HG03103 (cell line): ENCODE measurements at regions not wholly inside any gene's neighbourhood (a gene's known extent, or its start where the extent isn't known, plus 50 kb on each side); places are given as distances from the start of the nearest gene placed in this dataset.

ENCODE experiments used
- ATAC-seq: cut with Tn5 transposase; IDR thresholded peaks from one replicate; pipeline ENCODE4 v1.9.1; 2021; ENCODE audit warnings: low read depth; ENCODE audit not compliant: unreplicated experiment

DNA sequence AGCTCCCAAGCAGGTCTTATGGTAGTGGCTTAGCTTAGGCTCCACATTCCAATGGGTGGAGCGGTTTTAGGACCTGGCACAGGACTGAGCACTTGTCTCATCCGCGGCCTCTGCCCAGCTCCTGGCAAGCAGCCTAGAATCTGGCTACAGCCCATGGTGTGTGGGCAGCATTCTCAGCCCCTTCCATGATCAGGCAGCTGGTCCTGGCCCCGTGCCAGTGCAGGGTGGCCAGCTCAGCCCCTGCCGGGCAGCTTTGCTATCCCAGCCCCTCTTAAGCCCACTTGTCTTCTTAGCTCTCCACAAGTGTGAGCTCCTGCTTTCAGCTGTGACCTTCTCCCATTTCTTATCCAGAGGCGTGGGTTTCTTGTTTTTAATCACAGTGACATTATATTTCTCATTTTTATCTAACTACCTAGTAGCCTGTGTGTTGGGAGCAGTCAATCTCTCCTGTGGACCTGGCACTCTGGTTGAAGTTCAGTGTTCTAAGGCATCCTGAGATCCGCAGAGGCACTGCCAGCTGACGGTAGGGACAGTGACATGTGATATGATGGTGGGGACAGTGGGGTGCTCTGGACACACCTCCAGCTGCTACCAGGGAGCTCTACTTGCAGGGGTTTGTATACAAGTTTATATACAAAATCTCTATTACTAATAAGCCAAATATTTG lies 84.5 kb upstream of the PRNP start:
- ATAC-seq, result no peak

DNA sequence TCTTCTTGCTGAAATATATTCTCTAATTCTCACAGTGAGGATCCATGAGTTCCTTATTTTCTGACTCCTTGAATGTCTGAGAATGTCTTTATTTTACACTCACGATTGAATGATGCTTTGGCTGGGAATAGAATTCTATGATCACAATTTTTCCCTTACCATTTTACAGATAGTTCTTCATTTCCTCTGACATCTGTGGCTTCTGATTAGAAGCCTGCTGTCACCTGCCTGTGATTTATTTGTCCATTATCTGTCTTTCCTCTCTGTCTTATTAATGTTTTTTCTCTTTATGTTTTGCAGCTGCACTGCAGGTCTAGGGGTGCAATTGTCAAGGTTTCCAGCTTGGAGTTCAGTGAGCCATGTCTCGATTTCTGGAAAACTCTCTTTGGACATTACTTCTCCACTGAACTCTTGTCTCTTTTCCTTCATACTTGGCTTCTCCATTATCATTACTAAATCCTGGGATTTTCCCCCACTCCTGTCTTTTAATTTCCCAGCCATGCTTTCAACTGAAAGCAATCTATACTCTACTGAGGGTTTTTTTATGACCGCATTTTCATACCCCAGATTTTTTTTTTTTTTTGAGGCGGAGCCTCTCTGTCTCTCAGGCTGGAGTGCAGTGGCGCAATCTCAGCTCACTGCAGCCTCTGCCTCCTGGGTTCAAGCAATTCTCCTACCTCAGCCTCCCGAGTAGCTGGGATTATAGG lies 85.8 kb upstream of the PRNP start:
- ATAC-seq, result no peak

DNA sequence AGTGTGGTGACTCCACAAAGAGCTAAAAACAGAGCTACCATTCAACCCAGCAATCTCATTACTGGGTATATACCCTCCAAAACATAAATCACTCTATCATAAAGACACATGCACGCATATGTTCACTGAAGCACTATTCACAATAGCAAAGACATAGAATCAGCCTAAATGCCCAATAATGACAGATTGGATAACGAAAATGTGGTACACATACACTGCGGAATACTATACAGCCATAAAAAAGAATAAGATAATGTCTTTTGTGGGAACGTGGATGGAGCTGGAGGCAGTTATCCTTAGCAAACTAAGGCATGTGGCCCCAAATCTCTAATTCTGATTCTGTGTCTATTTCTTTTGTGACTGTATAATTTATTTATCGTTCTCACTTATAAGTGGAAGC lies 89.0 kb upstream of the PRNP start:
- no peak for ATAC-seq

DNA sequence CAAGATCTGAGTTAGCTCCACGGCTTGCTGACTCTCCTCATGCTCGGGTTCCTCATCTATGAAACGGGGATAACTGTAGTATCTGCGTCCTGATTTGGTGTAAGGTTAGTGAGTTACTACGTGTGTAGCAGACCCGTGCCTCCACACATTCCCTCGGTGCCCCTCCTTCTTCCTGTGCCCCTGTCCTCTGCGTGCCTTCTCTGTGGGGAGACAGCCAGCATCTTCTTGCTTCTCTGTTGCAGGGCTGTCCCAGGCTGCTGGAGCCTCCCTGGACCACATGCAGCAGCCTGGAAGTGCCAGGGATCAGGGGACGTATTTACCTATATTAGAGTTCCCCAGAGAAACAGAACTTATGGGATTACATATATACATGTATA lies 93.1 kb upstream of the PRNP start:
- no peak for ATAC-seq

DNA sequence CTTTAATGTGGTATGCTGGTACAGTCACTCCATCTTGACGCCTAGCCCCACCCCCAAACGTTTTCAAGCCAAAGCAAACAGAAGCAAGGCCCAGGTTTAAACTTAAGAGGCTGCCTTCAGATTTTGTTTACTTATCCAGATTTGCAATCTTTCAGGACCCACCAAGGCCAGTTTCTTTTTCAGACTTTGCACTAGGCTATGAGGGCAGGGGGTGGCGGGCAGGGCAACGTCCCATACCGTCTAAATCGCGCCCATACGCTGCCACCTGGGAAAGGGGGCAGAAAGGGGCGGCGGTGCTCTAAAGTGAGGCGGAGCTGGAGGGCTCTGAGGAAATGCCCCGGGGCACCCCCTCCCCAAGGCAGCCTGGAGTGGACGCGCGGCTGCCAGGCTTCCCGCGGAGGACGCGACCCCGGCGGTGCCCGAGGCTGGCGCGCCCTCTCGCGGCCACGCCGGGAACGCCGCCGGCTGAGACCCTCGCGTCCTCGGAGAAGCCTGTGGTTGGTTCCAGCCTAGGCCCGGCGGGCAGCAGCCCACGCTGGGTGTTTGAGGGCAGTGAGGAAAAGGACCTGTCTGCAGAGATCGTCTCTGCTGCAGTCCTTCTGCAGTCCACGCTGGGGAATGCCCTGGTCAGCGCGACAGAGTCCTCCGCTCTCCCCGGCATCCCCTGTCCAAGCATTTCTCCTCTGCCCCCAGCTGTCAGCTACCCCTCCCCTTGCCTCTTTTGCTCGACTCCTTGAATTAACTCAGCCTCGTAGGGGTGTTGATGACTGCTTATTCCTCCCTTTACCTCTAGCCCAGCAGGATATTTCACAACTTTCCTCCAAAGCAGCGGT lies 93.7 kb upstream of the PRNP start:
- no peak for ATAC-seq

DNA sequence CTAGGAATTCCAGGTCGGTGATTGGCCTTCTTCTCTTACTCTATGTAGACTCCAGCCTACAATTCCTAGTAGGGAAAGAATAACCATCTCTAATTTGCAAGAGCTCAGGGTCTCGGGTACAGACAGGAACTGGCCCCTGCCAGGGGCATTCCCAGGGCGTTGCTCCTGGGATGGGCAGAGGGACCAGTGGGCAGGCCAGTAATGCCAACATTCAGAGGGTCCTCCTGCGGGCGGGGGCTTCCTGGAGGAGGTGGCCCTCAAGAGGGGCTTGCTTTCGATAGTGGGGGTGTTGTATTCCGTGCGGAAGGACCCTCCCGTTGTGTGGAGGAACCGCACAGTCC lies 94.3 kb upstream of the PRNP start:
- no peak for ATAC-seq

DNA sequence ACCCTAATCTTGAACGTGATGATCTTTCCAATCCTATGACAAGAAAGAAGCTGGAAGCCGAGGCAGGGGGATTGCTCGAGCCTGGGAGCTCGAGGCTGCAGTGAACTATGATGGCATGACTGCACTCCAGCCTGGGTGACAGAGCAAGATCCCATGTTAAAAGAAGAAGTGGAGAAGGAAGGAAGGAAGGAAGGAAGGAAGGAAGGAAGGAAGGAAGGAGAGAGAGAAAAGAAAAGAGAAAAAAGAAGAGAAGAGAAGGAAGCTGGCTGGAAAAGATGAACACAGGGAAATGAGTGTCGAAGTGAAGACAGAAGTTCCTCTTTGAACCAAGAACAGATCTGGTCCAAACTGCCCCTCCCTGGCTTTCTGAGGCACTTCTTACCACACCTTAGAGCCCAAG lies 100.5 kb upstream of the PRNP start:
- no peak for ATAC-seq

DNA sequence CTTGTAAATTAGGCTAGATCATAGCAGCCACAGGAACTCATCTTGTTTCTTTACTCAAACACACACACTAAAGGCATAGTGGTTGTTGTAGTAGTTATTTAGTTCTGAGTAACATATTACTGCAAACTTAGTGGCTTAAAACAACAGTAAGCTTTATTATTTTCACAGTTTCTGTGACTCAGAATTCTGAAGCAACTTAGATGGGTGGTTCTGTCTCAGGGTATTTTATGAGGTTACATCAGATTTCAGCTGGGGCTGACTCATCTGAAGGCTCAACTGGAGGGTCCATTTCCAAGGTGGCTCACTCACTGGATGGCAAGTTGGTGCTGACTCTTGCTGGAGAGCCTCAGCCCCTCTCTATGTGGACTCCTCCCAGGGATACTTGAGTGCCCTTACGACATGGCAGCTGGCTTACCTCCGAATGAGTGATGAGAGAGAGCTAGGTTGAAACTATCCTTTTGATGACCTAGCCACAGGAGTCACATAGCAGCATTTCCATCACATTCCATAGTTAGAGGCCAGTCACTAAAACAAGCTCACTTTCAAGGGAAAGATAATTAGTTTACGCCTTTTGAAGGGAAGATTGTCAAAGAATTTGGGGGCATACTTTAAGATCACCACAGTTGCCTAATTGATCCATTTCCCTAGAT lies 101.0 kb upstream of the PRNP start:
- no peak for ATAC-seq

DNA sequence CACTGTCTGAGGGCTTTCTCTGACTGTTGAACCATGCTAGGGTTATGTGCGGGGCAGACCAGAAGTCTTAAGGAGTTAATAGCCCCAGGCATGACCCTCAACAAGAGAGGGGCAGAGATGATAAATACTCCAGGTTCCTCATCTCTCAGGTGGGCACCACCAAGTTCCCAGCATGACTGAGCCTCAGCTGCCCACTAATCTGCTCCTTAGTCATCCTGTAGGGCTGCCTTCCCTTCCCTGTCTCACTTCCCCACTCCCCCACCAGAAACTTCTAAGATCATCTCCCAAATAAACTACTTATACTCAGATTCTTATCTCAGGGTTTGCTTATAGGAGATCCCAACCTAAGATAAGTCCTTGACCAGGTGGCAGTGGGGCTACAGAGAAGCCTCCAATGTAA lies 101.7 kb upstream of the PRNP start:
- ATAC-seq, result no peak

DNA sequence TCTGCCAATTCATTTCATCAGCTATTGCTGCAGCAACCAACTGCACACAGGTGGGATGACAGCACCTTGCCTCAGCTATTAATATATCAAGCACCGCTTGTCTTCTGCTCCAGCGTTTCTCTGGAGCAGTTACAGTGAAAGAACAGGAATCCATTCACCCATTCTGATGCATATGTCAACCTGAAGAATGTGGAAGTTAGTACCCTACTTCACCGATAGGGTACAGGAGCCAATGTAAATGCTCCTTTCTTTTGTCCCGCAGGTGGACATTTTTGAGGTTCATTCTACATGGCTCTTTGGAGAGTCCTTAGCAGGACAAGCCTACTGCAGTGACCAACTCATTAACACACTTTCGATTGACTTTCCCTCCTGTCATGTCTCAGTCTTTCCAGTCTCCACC lies 104.4 kb upstream of the PRNP start:
- ATAC-seq, result no peak

DNA sequence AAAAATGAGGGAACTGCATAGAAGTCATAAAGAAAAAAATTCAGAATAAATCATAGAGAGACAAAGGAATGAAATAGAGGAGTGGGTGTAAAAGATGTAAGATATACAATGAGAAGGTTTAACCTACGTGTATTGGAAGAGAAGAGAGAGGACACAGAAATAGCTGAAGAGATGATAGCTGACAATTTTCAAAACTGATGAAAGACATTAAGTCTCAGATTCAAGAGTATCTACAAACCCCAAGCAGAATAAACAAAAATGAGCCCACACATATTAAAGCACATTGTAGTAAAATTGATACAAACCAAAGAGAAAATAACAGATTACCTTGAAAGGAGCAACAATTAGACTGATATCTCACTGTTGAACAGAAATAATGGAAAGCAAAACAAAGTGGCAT lies 107.9 kb upstream of the PRNP start:
- no peak for ATAC-seq

DNA sequence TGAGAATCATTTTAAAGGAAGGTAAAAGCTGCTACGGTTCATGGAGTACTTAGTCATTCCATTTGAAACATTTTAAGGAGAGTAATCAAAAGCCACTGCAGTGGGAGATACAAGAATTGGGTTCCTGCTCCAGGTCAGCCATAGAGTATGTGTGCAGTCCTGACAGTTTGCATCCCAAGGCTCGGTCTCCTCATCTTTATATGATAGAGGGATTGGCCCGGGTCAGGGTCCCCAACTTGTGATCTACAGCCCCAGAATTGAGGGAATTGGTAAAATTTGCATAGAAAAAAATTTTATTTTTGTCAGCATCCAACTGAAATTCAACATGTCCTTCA lies 111.9 kb upstream of the PRNP start:
- ATAC-seq, result no peak

DNA sequence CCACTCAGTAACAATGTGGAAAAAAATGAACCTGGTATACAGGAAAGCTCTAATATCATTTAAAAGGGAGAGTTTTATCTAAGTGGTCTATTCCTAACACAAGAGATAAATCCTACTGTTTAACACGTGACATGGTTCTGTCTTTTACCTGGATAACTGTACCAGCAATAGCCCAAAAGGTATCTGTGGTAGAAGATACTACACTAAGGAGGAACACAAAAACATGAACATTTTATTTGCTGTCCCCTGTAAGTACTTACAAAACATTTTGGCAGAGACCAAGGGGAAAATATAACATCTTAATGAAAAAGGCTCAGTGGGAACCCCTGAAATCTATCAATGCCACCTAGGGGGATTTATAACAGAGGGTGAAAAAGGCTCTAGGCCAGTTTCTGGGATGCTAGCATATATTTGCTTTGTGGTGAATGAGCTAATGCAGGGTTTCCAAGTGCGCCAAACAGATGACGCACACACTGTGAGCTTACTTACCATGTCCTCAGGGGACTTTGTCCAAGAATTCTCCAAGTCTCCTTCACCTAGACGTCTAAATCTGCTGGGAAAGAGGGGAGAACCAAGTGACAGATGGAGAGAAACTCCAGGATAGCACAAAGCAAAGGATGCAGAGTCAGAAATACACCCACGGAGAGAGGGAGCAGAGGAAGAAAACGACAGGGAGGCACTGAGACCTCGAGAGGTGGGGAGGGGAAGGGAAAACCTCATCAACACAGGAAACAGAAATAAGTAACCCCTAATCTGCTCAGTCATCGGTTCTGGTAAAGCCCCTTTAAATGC lies 112.5 kb upstream of the PRNP start:
- ATAC-seq, result no peak

DNA sequence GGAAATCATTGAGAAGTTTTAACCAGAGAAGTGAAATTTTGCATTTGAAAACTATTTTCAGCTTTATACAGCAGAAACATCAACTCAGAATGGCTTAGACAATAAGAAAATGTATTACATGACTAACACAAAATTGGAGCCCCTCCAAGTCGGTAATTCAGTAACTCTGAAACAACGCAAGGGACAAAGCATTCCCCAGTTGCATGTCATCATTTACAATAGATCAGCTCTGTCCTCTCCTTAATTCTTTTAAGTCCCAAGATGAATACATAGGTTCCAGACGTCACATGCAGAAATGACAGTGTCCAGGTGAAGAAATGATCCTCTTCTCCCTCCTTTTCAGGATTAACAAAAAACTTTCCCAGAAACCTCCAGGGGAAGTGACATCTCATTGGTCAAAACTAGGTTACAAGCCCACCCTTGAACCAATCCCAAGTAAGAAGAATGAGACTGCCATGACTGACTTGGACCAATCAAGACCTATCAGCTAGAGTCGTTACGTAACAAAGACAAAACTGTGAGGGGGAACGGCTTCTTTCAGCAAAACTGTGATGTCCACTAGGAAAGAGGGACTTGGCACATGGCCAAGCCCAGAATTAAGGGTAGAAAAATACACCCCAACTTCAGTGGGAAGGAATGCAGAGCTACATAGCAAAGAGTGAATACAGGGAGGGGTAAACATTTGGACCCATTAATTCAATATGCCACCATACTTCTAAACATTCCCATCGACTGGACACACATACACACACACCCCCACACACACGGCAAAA lies 114.3 kb upstream of the PRNP start:
- no peak for ATAC-seq

DNA sequence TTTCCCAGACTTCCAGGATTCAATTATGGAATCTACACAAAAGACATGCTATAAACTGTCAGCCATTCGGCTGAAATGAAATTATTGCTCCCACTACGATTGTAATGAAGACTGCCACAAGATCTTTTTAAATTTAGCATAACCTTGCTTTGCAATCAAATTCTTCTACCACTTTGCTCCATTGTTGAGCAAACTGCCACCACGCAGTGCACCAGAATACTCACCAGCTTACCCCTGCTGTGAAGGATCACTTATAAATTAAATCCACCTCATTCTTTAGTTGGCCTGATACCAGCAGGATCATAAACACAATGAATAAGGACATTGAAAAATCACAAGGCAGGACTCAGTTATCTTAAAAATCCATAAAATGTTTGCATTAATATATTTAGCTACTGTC lies 116.4 kb upstream of the PRNP start:
- no peak for ATAC-seq

DNA sequence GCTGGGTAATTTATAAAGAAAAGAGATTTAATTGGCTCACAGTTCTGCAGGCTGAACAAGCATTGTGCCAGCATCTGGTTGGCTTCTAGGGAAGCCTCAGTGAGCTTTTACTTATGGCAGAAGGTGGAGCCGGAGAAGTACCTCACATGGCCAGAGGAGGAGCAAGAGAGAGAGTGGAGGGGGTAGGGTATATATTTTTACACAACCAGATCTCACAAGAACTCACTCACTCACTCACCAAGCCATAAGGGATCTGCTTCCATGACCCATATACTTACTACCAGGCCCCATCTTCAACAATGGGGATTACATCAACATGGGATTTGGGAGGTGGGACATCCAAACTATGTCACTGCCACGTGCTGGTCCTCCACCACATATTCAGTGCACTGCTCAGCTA lies 117.2 kb upstream of the PRNP start:
- ATAC-seq, result no peak

DNA sequence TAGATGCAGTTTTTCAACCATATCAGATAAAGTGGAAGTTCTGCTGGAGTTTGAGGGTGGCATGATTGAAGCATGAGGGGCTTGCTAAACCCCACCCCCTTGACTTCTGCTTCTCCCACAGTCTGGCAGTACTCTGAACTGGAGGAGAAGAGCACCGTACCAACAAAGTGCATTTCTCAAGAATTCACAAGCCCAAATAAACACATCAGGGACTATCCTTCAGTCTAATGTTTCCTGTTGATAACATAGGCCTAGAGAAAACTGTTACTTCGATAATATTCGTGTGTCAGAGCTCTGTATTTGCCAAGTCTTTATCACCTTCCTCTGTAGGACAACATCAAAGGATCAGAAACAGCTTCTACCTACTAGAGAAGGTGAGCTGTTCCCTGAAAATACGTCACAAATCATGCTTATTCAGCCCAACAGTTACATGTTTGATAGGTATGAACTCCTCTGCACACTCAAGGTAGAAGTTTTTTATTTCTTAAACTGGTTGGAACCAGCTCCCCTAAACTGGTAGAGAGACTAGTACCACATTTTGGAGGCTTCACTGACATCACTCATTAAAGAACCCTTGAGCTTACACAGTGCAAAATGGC lies 117.8 kb upstream of the PRNP start:
- no peak for ATAC-seq

DNA sequence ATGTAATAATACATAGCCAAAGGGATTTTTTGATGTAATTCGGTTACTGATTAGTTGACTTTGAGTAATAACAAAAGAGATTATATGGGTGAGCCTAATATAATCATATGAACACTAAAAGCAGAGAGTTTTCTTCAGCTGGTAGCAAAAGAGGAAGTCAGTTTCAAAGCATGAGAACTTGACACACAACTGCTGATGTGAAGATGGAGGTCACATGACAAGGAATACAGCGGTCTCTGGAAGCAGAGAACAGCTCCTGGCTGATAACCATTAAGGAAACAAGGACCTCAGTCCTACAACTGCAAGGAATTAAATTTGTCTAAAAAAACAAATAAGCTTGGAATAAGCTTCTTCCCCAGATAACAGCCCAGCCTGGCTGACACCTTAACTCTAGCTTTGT lies 119.1 kb upstream of the PRNP start:
- ATAC-seq, result no peak

DNA sequence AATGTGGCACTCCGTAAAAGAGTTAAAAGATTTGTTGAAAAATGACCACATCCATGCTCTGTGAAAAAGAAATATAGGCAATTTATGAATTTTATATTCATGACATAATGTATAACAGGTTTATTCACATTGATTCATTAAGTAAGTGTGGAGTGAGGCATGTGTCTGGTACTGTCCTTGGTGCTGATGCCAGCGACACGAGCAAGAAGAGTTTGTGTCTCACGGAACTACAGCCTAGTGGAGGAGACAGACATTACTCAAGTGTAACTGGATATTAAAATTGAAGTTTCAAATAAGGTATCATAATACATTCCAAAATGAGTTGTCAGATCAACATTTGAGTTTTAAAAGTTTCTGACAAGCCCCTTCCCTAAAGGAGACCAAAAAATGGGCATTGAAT lies 122.7 kb upstream of the PRNP start:
- ATAC-seq, result no peak

DNA sequence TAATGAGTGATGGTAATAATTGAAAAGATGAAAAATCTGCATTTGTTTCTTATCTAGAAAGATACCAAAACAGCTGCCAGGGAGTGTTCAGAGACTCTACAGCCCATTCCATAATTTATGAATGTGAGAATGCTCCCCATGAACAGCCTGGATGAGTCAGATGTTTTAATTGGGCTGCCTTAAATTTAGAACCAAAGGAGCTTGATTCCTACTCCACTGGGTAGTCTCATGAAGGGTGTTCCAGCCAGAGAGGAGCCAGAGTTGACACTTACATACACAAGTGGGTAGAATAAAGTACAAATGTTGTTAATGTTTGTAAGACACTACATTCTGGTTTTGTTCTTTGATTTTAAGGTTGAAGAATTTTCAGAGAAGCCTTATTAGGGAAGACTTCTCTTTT lies 123.2 kb upstream of the PRNP start:
- ATAC-seq, result no peak
